Uterus (tissue), 3 donors: ENCODE measurements at regions not wholly inside any gene's neighbourhood (a gene's known extent, or its start where the extent isn't known, plus 50 kb on each side); places are given as distances from the start of the nearest gene placed in this dataset.

Experiments used
- DNase-seq, 2 donors: peaks; one replicate each; pipeline ENCODE4 v3.0.0-alpha.2; 2019 to 2020
- H3K27ac ChIP-seq, 2 donors: fragments of 200-600 bp; sonication (generic); 1 replicate in 1 of 2; 2 replicates in 1 of 2; pipeline ENCODE4 v1.5.1; 2016 to 2018
- H3K27me3 ChIP-seq, 2 donors: fragments of 200-600 bp; sonication (generic); one replicate each; pipeline ENCODE4 v1.5.1; 2018 to 2019; ENCODE audit warnings: control low read depth in 1 of 2
- H3K36me3 ChIP-seq, 2 donors: fragments of 200-600 bp; sonication (generic); one replicate each; pipeline ENCODE4 v1.5.1; 2019; ENCODE audit warnings: control low read depth in 1 of 2
- H3K4me1 ChIP-seq, 2 donors: fragments of 200-600 bp; sonication (generic); one replicate each; pipeline ENCODE4 v1.5.1; 2018 to 2019; ENCODE audit warnings: control low read depth in 1 of 2
- H3K4me3 ChIP-seq, 2 donors: fragments of 200-600 bp; sonication (generic); 1 replicate in 1 of 2; 2 replicates in 1 of 2; pipeline ENCODE4 v1.5.1; 2018 to 2019; ENCODE audit warnings: mild to moderate bottlenecking in 1 of 2
- H3K9me3 ChIP-seq, 2 donors: fragments of 200-600 bp; sonication (generic); one replicate each; pipeline ENCODE4 v1.5.1; 2019; ENCODE audit warnings: control low read depth in 1 of 2
- CTCF ChIP-seq, 4 experiments: fragments of 200-600 bp in 2 of 4; fragments of 450-650 bp in 2 of 4; sonication (generic) in 2 of 4; IDR thresholded peaks; one replicate each; pipeline ENCODE4 v1.5.1; 2016 to 2019; ENCODE audit warnings: antibody characterized with exemption in 4 of 4, mild to moderate bottlenecking in 2 of 4, moderate library complexity in 1 of 4
- POLR2A ChIP-seq, 2 donors: fragments of 450-650 bp; IDR thresholded peaks; one replicate each; pipeline ENCODE4 v1.6.1; 2016; ENCODE audit warnings: antibody characterized with exemption in 2 of 2, mild to moderate bottlenecking in 1 of 2, moderate library complexity in 1 of 2
- intact Hi-C: fragments of 100-400 bp; cut with DNase I; formaldehyde crosslinking; loops from one replicate; pipeline ENCODE4 v1.15.1; 2023; ENCODE audit warnings: low total_unique reads
- donor health status: DM: yes; HTN: yes; CAD: no.

GRCh38 chr18:56076723-56077122 lies 488.7 kb upstream of the TCF4 start:
- Histone ChIP-seq H3K4me3 (no peak overlapping the region), H3K4me1 (no peaks in the 10 kb centered on the region), H3K9me3 (no peaks in the 10 kb centered on the region), H3K27me3 (no peaks in the 10 kb centered on the region), H3K27ac (no peak overlapping the region), H3K36me3 (no peaks in the 10 kb centered on the region)
- no peak for DNase-seq
- intact Hi-C loops = no loop called here
- TF ChIP-seq POLR2A (IDR thresholded peaks at IDR 0.05) (no peak), CTCF (IDR thresholded peaks at IDR 0.05) (no peak)

GRCh38 chr18:56068701-56069100 lies 480.7 kb upstream of the TCF4 start:
- Histone ChIP-seq H3K27ac (peak overlapping the region in 1 of 2 donors; percentile 8), H3K4me3 (no peak overlapping the region), H3K4me1 (no peaks in the 10 kb centered on the region), H3K36me3 (no peaks in the 10 kb centered on the region), H3K9me3 (no peaks in the 10 kb centered on the region), H3K27me3 (no peaks in the 10 kb centered on the region)
- TF ChIP-seq POLR2A (IDR thresholded peaks at IDR 0.05) (no peak), CTCF (IDR thresholded peaks at IDR 0.05) (no peak)
- no peak for DNase-seq
- intact Hi-C loops = no loop called here

- H3K36me3 ChIP-seq = no peaks in the 10 kb centered on the region
- no peaks in the 10 kb centered on the region for H3K27me3 ChIP-seq
- no peak overlapping the region for H3K4me3 ChIP-seq
- peak overlapping the region in 1 of 2 donors; percentile 8 for H3K27ac ChIP-seq
- DNase-seq = no peak
- H3K4me1 ChIP-seq = no peaks in the 10 kb centered on the region
- intact Hi-C loops = no loop called here
- H3K9me3 ChIP-seq = no peaks in the 10 kb centered on the region
- no peak for TF ChIP-seq POLR2A (IDR thresholded peaks at IDR 0.05)
- no peak for TF ChIP-seq CTCF (IDR thresholded peaks at IDR 0.05)
Measured at GRCh38 chr18:56067969-56068671, 480.1 kb upstream of the TCF4 start.

- Histone ChIP-seq H3K36me3 (no peaks in the 10 kb centered on the region), H3K4me1 (no peaks in the 10 kb centered on the region), H3K9me3 (no peaks in the 10 kb centered on the region), H3K27me3 (no peaks in the 10 kb centered on the region), H3K4me3 (no peak overlapping the region), H3K27ac (peak overlapping the region in 1 of 2 donors; percentile 34)
- no peak for DNase-seq
- intact Hi-C loops = no loop called here
- no peak for TF ChIP-seq CTCF (IDR thresholded peaks at IDR 0.05)
- no peak for TF ChIP-seq POLR2A (IDR thresholded peaks at IDR 0.05)
Measured at GRCh38 chr18:56067214-56067894, 479.4 kb upstream of the TCF4 start.

GRCh38 chr18:56066524-56067213 lies 478.7 kb upstream of the TCF4 start:
- intact Hi-C loops = no loop called here
- no peaks in the 10 kb centered on the region for H3K27me3 ChIP-seq
- H3K36me3 ChIP-seq = no peaks in the 10 kb centered on the region
- H3K4me1 ChIP-seq = no peaks in the 10 kb centered on the region
- TF ChIP-seq POLR2A (IDR thresholded peaks at IDR 0.05) (no peak), CTCF (IDR thresholded peaks at IDR 0.05) (no peak)
- H3K27ac ChIP-seq = peak overlapping the region in 1 of 2 donors; percentile 34
- no peak overlapping the region for H3K4me3 ChIP-seq
- no peak for DNase-seq
- no peaks in the 10 kb centered on the region for H3K9me3 ChIP-seq
